Smooth muscle cell (in vitro differentiated cells): ENCODE measurements at regions not wholly inside any gene's neighbourhood (a gene's known extent, or its start where the extent isn't known, plus 50 kb on each side); places are given as distances from the start of the nearest gene placed in this dataset.

Experiments used
- DNase-seq: peaks from one replicate; lab custom pipeline; 2025; ENCODE audit not compliant: unreplicated experiment; lab: John Stamatoyannopoulos, UW
- H2AFZ ChIP-seq: fragments of 200-600 bp; sonication (generic); 2 replicates; pipeline ENCODE4 v1.6.0; 2016; ENCODE audit warnings: antibody characterized with exemption, low read depth, mild to moderate bottlenecking
- H3F3A ChIP-seq: fragments of 200-600 bp; sonication (generic); 2 replicates; pipeline ENCODE4 v1.6.0; 2017; ENCODE audit warnings: antibody characterized with exemption, low read depth
- H3K27ac ChIP-seq: fragments of 200-600 bp; sonication (generic); 2 replicates; pipeline ENCODE4 v1.5.1; 2016; ENCODE audit warnings: low read depth, mild to moderate bottlenecking
- H3K27me3 ChIP-seq: fragments of 200-600 bp; sonication (generic); 2 replicates; pipeline ENCODE4 v1.6.1; 2016; ENCODE audit warnings: low read depth, mild to moderate bottlenecking
- H3K36me3 ChIP-seq: fragments of 200-600 bp; sonication (generic); 2 replicates; pipeline ENCODE4 v1.5.1; 2016; ENCODE audit warnings: low read depth
- H3K4me1 ChIP-seq: fragments of 200-600 bp; sonication (generic); 2 replicates; pipeline ENCODE4 v1.5.1; 2016; ENCODE audit warnings: low read depth
- H3K4me2 ChIP-seq: fragments of 200-600 bp; sonication (generic); 2 replicates; pipeline ENCODE4 v1.6.0; 2016; ENCODE audit warnings: mild to moderate bottlenecking
- H3K4me3 ChIP-seq: fragments of 200-600 bp; sonication (generic); 2 replicates; pipeline ENCODE4 v1.5.1; 2016; ENCODE audit warnings: mild to moderate bottlenecking
- H3K79me2 ChIP-seq: fragments of 200-600 bp; sonication (generic); 2 replicates; pipeline ENCODE4 v1.6.0; 2016; ENCODE audit warnings: low read depth, mild to moderate bottlenecking
- H3K9ac ChIP-seq: fragments of 200-600 bp; sonication (generic); 2 replicates; pipeline ENCODE4 v1.6.0; 2016; ENCODE audit warnings: low read depth
- H3K9me3 ChIP-seq: fragments of 200-600 bp; sonication (generic); replicated peaks from 2 replicates; pipeline ENCODE4 v1.5.1; 2016; ENCODE audit warnings: low read depth
- H4K20me1 ChIP-seq: fragments of 200-600 bp; sonication (generic); 2 replicates; pipeline ENCODE4 v1.6.0; 2016; ENCODE audit warnings: low read depth
- CTCF ChIP-seq: fragments of 200-600 bp; sonication (generic); IDR thresholded peaks from 2 replicates; pipeline ENCODE4 v1.5.1; 2017; ENCODE audit warnings: borderline replicate concordance, mild to moderate bottlenecking, antibody characterized with exemption; ENCODE audit not compliant: insufficient read depth, poor library complexity, severe bottlenecking
- WGBS: methylation state at CpG from one replicate; pipeline ENCODE4 v1.1.7; 2016; ENCODE audit warnings: low lambda C conversion rate; 5-methylcytosine and 5-hydroxymethylcytosine counted together

GRCh38 chr2:180124273-180125139, 117.4 kb upstream of the CWC22 start:
- no peak for DNase-seq
- peak; percentile 68 for TF ChIP-seq CTCF

DNA sequence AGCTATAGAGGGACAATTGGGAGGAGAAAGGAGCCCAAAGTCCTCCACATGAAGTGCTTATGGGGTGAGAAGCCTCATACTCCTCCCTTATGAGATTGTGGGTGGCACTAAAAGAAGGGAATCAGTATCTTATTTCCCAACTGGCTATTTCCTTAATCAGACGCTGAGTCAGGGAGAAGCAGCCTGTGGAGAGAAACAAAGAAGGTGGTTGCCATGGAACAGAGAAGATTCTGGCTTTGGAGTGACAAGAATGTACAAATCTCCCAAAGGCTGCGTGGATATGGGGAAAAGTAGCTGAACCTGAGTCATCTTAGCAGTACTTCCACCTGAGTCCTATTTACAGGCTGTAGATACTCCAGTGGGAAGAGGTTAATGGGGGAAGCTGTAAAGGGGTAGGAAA, 115.8 kb upstream of the CWC22 start:
- Histone ChIP-seq H3K27me3 (no peaks in the 10 kb centered on the region), H3K9me3 (no peaks in the 10 kb centered on the region), H3K27ac (no peak overlapping the region), H3K36me3 (no peaks in the 10 kb centered on the region), H3K4me2 (no peak overlapping the region), H3K9ac (no peak overlapping the region), H3F3A (no peaks in the 10 kb centered on the region), H2AFZ (no peak overlapping the region), H4K20me1 (no peaks in the 10 kb centered on the region), H3K4me3 (no peak overlapping the region), H3K79me2 (no peaks in the 10 kb centered on the region), H3K4me1 (no peaks in the 10 kb centered on the region)
- no peak for TF ChIP-seq CTCF
- DNase-seq = no peak
- WGBS = 77% methylated on average over 2 of the region's 2 CpGs

More at GRCh38 chr2:180124273-180125139, 117.4 kb upstream of the CWC22 start:
- Histone ChIP-seq H3K27me3 (no peaks in the 10 kb centered on the region), H3K9me3 (no peaks in the 10 kb centered on the region), H3K36me3 (no peaks in the 10 kb centered on the region), H3K79me2 (no peaks in the 10 kb centered on the region), H4K20me1 (no peaks in the 10 kb centered on the region), H3K4me1 (no peaks in the 10 kb centered on the region), H3K4me2 (no peak overlapping the region), H3K9ac (no peak overlapping the region), H2AFZ (peak overlapping the region; percentile 34), H3K4me3 (no peak overlapping the region), H3K27ac (no peak overlapping the region), H3F3A (no peaks in the 10 kb centered on the region)
- 19% methylated on average over 8 of the region's 8 CpGs for WGBS

- H3K9me3 ChIP-seq = no peaks in the 10 kb centered on the region
- H3K4me2 ChIP-seq = no peak overlapping the region
- H3K9ac ChIP-seq = no peak overlapping the region
- H4K20me1 ChIP-seq = no peaks in the 10 kb centered on the region
- no peaks in the 10 kb centered on the region for H3K4me1 ChIP-seq
- no peaks in the 10 kb centered on the region for H3K79me2 ChIP-seq
- H3K27ac ChIP-seq = no peak overlapping the region
- H3K4me3 ChIP-seq = no peak overlapping the region
- H3F3A ChIP-seq = no peaks in the 10 kb centered on the region
- H3K27me3 ChIP-seq = no peaks in the 10 kb centered on the region
- no peaks in the 10 kb centered on the region for H3K36me3 ChIP-seq
- DNase-seq = no peak
- no peak overlapping the region for H2AFZ ChIP-seq
- 90% methylated on average over 2 of the region's 2 CpGs for WGBS
- no peak for TF ChIP-seq CTCF
Measured at GRCh38 chr2:180115675-180116074, 108.6 kb upstream of the CWC22 start.

DNA sequence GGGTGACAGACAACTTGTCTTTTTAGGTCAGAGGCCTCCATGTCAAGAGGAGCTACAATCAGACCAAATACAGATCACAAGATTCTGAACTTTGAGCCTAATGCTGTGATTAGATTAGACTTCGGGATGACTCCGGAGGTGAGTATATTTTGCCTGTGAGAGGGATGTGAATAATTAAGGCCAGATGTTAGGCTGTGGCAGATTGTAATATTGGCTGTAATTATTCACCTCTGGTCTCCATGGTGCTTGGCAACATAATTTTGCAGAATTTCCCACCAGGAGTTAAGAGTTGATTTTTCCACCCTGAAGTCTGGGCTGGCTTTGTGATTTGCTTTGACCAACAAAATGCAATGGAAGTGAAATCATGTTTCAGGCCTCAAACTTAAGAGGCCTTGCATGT, 108.2 kb upstream of the CWC22 start:
- Histone ChIP-seq H3K79me2 (no peaks in the 10 kb centered on the region), H3K9me3 (no peaks in the 10 kb centered on the region), H3K27ac (no peak overlapping the region), H3K4me1 (no peaks in the 10 kb centered on the region), H3F3A (no peaks in the 10 kb centered on the region), H3K4me3 (no peak overlapping the region), H2AFZ (no peak overlapping the region), H4K20me1 (no peaks in the 10 kb centered on the region), H3K4me2 (no peak overlapping the region), H3K36me3 (no peaks in the 10 kb centered on the region), H3K9ac (no peak overlapping the region), H3K27me3 (no peaks in the 10 kb centered on the region)
- DNase-seq = no peak
- no peak for TF ChIP-seq CTCF
- 86% methylated on average over 2 of the region's 2 CpGs for WGBS
